IMR-90 (cell line): ENCODE measurements at regions not wholly inside any gene's neighbourhood (a gene's known extent, or its start where the extent isn't known, plus 50 kb on each side); places are given as distances from the start of the nearest gene placed in this dataset.

Source experiments
- ATAC-seq: fragments of 200-7000 bp; cut with Tn5 transposase; 2 replicates; pipeline ENCODE4 v1.9.1; 2020; ENCODE audit warnings: low read depth, mild to moderate bottlenecking, moderate library complexity
- BruUV-seq: library from RNA; stranded (reverse); fragments of 400-500 nt; replicated peaks from 2 replicates; lab custom pipeline; 2021; lab: Mats Ljungman, UMichigan
- CTCF ChIA-PET: fragments of 300-600 bp; formaldehyde crosslinking; extraction: SDS; loops from one replicate; lab custom pipeline; 2021; ENCODE audit warnings: antibody characterized with exemption; lab: Yijun Ruan, JAX
- POLR2A ChIA-PET: fragments of 300-600 bp; sonication (Branson Sonifier 250); formaldehyde crosslinking; loops from one replicate; lab custom pipeline; 2022; ENCODE audit warnings: antibody characterized with exemption; ENCODE audit not compliant: unreplicated experiment; lab: Charles Lee
- DNase-seq: peaks from one replicate; pipeline ENCODE4 v3.0.0; 2013
- H2AFZ ChIP-seq: replicated peaks from 2 replicates; pipeline ENCODE3; 2013; ENCODE audit warnings: low read length, mild to moderate bottlenecking; ENCODE audit not compliant: poor library complexity
- H2AK5ac ChIP-seq: 2 replicates; pipeline ENCODE4 v1.6.1; 2013; ENCODE audit warnings: low read depth, low read length, inconsistent platforms
- H2AK9ac ChIP-seq: replicated peaks from 2 replicates; pipeline ENCODE3; 2013; ENCODE audit warnings: mild to moderate bottlenecking, low read depth, low read length, moderate library complexity; ENCODE audit not compliant: poor library complexity
- H2BK120ac ChIP-seq: 2 replicates; pipeline ENCODE4 v1.6.1; 2013; ENCODE audit warnings: low read depth, low read length, inconsistent platforms
- H2BK15ac ChIP-seq: 3 replicates; pipeline ENCODE4 v1.6.1; 2013; ENCODE audit warnings: low read depth, low read length, inconsistent platforms
- H2BK20ac ChIP-seq: 2 replicates; pipeline ENCODE4 v1.6.1; 2013; ENCODE audit warnings: low read depth, mild to moderate bottlenecking, inconsistent platforms, low read length, moderate library complexity
- H2BK5ac ChIP-seq: 2 replicates; pipeline ENCODE4 v1.6.1; 2013; ENCODE audit warnings: mild to moderate bottlenecking, low read depth, low read length, inconsistent platforms; ENCODE audit not compliant: poor library complexity, severe bottlenecking
- H3K14ac ChIP-seq: replicated peaks from 2 replicates; pipeline ENCODE4 v1.6.1; 2013; ENCODE audit warnings: low read depth, low read length, inconsistent platforms
- H3K18ac ChIP-seq: 2 replicates; pipeline ENCODE4 v1.6.1; 2013; ENCODE audit warnings: low read depth, low read length, control low read depth
- H3K23ac ChIP-seq: 2 replicates; pipeline ENCODE4 v1.6.1; 2013; ENCODE audit warnings: low read depth, low read length, inconsistent platforms
- H3K27ac ChIP-seq: 2 replicates; pipeline ENCODE4 v1.5.1; 2013; ENCODE audit warnings: mild to moderate bottlenecking, control low read depth, low read length; ENCODE audit not compliant: insufficient read depth
- H3K27me3 ChIP-seq: 2 replicates; pipeline ENCODE4 v1.6.1; 2013; ENCODE audit warnings: low read length; ENCODE audit not compliant: control insufficient read depth, insufficient read depth
- H3K36me3 ChIP-seq: 2 replicates; pipeline ENCODE4 v1.6.1; 2013; ENCODE audit warnings: low read length, mixed read lengths; ENCODE audit not compliant: control insufficient read depth, insufficient read depth
- H3K4ac ChIP-seq: 2 replicates; pipeline ENCODE4 v1.6.1; 2013; ENCODE audit warnings: low read depth, low read length, inconsistent platforms
- H3K4me1 ChIP-seq: 2 replicates; pipeline ENCODE4 v1.6.1; 2013; ENCODE audit warnings: low read length, mixed read lengths; ENCODE audit not compliant: control insufficient read depth, insufficient read depth
- H3K4me2 ChIP-seq: 2 replicates; pipeline ENCODE4 v1.6.1; 2013; ENCODE audit warnings: low read depth, mild to moderate bottlenecking, control low read depth, low read length, moderate library complexity
- H3K4me3 ChIP-seq: 2 replicates; pipeline ENCODE4 v1.5.1; 2013; ENCODE audit warnings: low read depth, mild to moderate bottlenecking, control low read depth, low read length, moderate library complexity; ENCODE audit not compliant: insufficient read depth
- H3K56ac ChIP-seq: 2 replicates; pipeline ENCODE4 v1.6.1; 2013; ENCODE audit warnings: low read length, inconsistent platforms; ENCODE audit not compliant: insufficient read depth; ENCODE audit errors: extremely low read depth
- H3K79me1 ChIP-seq, 2 experiments: 2 replicates each; pipeline ENCODE4 v1.6.1; 2013; ENCODE audit warnings: low read length in 2 of 2, inconsistent platforms in 1 of 2, low read depth in 1 of 2
- H3K9ac ChIP-seq: 2 replicates; pipeline ENCODE4 v1.6.1; 2013; ENCODE audit warnings: low read depth, low read length, control low read depth
- H3K9me1 ChIP-seq: 2 replicates; pipeline ENCODE4 v1.6.1; 2013; ENCODE audit warnings: low read length, inconsistent platforms; ENCODE audit not compliant: insufficient read depth
- H3K9me3 ChIP-seq: 2 replicates; pipeline ENCODE4 v1.6.1; 2013; ENCODE audit warnings: low read length; ENCODE audit not compliant: control insufficient read depth, insufficient read depth
- H4K20me1 ChIP-seq: 2 replicates; pipeline ENCODE4 v1.6.1; 2013; ENCODE audit warnings: low read length, inconsistent platforms; ENCODE audit not compliant: insufficient read depth
- H4K5ac ChIP-seq: 2 replicates; pipeline ENCODE4 v1.6.1; 2013; ENCODE audit warnings: mild to moderate bottlenecking, low read depth, low read length, control low read depth
- H4K8ac ChIP-seq, 2 experiments: 2 replicates each; pipeline ENCODE4 v1.6.1; 2013; ENCODE audit warnings: low read depth in 2 of 2, low read length in 2 of 2, control low read depth in 1 of 2, inconsistent platforms in 1 of 2
- H4K91ac ChIP-seq: 2 replicates; pipeline ENCODE4 v1.6.1; 2013; ENCODE audit warnings: low read depth, low read length, inconsistent platforms; ENCODE audit not compliant: insufficient read depth
- BHLHE40 ChIP-seq: fragments of 150-350 bp; IDR thresholded peaks from 2 replicates; pipeline ENCODE4 v1.6.1; 2016; ENCODE audit warnings: mild to moderate bottlenecking, low read depth, low read length
- CEBPB ChIP-seq: IDR thresholded peaks from 2 replicates; pipeline ENCODE4 v1.6.1; 2012; ENCODE audit warnings: low read depth, low read length, improper control_type of control experiment
- CHD1 ChIP-seq: IDR thresholded peaks from 2 replicates; pipeline ENCODE4 v1.6.1; 2012; ENCODE audit warnings: low read depth, low read length, improper control_type of control experiment
- MAFK ChIP-seq: IDR thresholded peaks from 2 replicates; pipeline ENCODE4 v1.6.1; 2012; ENCODE audit warnings: low read depth, low read length, improper control_type of control experiment
- MAZ ChIP-seq: IDR thresholded peaks from 2 replicates; pipeline ENCODE4 v1.6.1; 2012; ENCODE audit warnings: low read depth, mild to moderate bottlenecking, low read length, improper control_type of control experiment, moderate library complexity, borderline replicate concordance
- MXI1 ChIP-seq: IDR thresholded peaks from 2 replicates; pipeline ENCODE4 v1.6.1; 2012; ENCODE audit warnings: low read depth, mild to moderate bottlenecking, low read length, moderate library complexity, borderline replicate concordance
- NFE2L2 ChIP-seq: fragments of 150-350 bp; IDR thresholded peaks from 2 replicates; pipeline ENCODE4 v1.6.1; 2016; ENCODE audit warnings: low read depth, mild to moderate bottlenecking, low read length
- POLR2A ChIP-seq: IDR thresholded peaks from 2 replicates; pipeline ENCODE4 v1.6.1; 2012; ENCODE audit warnings: mild to moderate bottlenecking, low read depth, low read length
- RAD21 ChIP-seq: IDR thresholded peaks from 2 replicates; pipeline ENCODE4 v1.6.1; 2012; ENCODE audit warnings: low read length, improper control_type of control experiment
- RCOR1 ChIP-seq: IDR thresholded peaks from 2 replicates; pipeline ENCODE4 v1.6.1; 2012; ENCODE audit warnings: mild to moderate bottlenecking, low read length, improper control_type of control experiment; ENCODE audit not compliant: insufficient replicate concordance
- RFX5 ChIP-seq: IDR thresholded peaks from 2 replicates; pipeline ENCODE4 v1.8.0; 2012; ENCODE audit warnings: low read depth, mild to moderate bottlenecking, low read length, moderate library complexity
- SMC3 ChIP-seq: fragments of 150-350 bp; IDR thresholded peaks from 2 replicates; pipeline ENCODE4 v1.6.1; 2016; ENCODE audit warnings: low read depth, mild to moderate bottlenecking, antibody characterized with exemption, low read length, moderate library complexity
- USF2 ChIP-seq: fragments of 150-350 bp; IDR thresholded peaks from 2 replicates; pipeline ENCODE4 v1.6.1; 2017; ENCODE audit warnings: mild to moderate bottlenecking, antibody characterized with exemption, low read length, low read depth
- WGBS, 2 experiments: methylation state at CpG; one replicate each; pipeline versions ENCODE4 v1.1.5 to v1.1.7; 2013; ENCODE audit warnings: missing lambda C conversion rate in 2 of 2; ENCODE audit not compliant: insufficient read length in 1 of 2; ENCODE audit errors: extremely low coverage in 2 of 2; 5-methylcytosine and 5-hydroxymethylcytosine counted together
- dilution Hi-C: fragments of 300-500 bp; cut with HindIII; formaldehyde crosslinking; loops from one replicate; pipeline ENCODE4 v1.14.3; 2018; ENCODE audit warnings: low sequenced_read_pairs; ENCODE audit not compliant: unreplicated experiment
- in situ Hi-C: fragments of 300-500 bp; cut with MboI; formaldehyde crosslinking; loops from 3 replicates; pipeline ENCODE4 v1.14.3; 2019; ENCODE audit warnings: low sequenced_read_pairs, inconsistent platforms, mixed read lengths
- intact Hi-C: fragments of 100-400 bp; cut with micrococcal nuclease; formaldehyde crosslinking; loops from 2 replicates; pipeline ENCODE4 v1.10.0; 2022
- TF ChIP-seq, protein P1 (sequence below): fragments of 150-350 bp; IDR thresholded peaks from 2 replicates; pipeline ENCODE4 v1.6.1; 2016; ENCODE audit warnings: low read depth, mild to moderate bottlenecking, low read length, moderate library complexity, borderline replicate concordance
- TF ChIP-seq, protein P2 (sequence below): conservative IDR thresholded peaks from 2 replicates; pipeline ENCODE4 v1.5.1; 2012; ENCODE audit warnings: mild to moderate bottlenecking, low read depth, low read length, improper control_type of control experiment

DNA sequence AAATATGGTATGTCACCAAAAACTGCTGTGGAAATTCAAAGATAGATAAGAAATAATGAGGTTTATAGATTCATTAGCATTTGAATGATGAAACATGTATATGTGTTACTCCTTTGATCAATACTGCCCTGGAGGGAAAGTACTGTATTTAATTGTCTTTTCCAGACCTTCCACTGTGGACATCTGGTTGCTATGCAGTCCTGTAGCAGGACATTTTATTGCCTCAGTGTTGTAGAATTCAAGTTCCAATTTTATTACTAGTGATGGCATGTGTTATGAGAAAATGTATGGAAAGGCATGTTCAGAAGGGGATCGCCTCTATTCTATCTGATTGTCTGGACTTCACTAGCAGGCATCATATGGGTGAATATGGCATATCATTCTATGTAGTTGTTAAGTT is 391.0 kb downstream of the TFAP2B start:
- Histone ChIP-seq H2BK5ac (no peak overlapping the region), H4K91ac (no peak overlapping the region), H2AK9ac (no peak overlapping the region), H3K27me3 (no peaks in the 10 kb centered on the region), H2BK20ac (no peak overlapping the region), H3K27ac (no peak overlapping the region), H3K79me1 (no peaks in the 10 kb centered on the region), H3K36me3 (no peaks in the 10 kb centered on the region), H3K9me3 (no peaks in the 10 kb centered on the region), H3K4ac (no peak overlapping the region), H3K4me3 (no peak overlapping the region), H4K8ac (no peak overlapping the region), H3K56ac (no peak overlapping the region), H2AFZ (no peak overlapping the region), H3K18ac (no peak overlapping the region), H3K14ac (no peak overlapping the region), H3K9me1 (no peaks in the 10 kb centered on the region), H3K9ac (no peak overlapping the region), H3K23ac (no peak overlapping the region), H3K4me1 (no peaks in the 10 kb centered on the region), H4K5ac (no peak overlapping the region), H4K20me1 (no peaks in the 10 kb centered on the region), H2BK15ac (no peak overlapping the region), H2BK120ac (no peak overlapping the region), H3K4me2 (no peak overlapping the region), H2AK5ac (no peak overlapping the region)
- dilution Hi-C loops: no loop called here
- no CpG with 5 or more reads among the region's 1 CpG for WGBS, 2 experiments
- in situ Hi-C loops: no loop called here
- ATAC-seq: no peak
- ChIA-PET CTCF (no interaction called here), POLR2A (no interaction called here)
- intact Hi-C loops: no loop called here
- no peak for DNase-seq
- no TSS peak for BruUV-seq
- TF ChIP-seq, protein P1, sequence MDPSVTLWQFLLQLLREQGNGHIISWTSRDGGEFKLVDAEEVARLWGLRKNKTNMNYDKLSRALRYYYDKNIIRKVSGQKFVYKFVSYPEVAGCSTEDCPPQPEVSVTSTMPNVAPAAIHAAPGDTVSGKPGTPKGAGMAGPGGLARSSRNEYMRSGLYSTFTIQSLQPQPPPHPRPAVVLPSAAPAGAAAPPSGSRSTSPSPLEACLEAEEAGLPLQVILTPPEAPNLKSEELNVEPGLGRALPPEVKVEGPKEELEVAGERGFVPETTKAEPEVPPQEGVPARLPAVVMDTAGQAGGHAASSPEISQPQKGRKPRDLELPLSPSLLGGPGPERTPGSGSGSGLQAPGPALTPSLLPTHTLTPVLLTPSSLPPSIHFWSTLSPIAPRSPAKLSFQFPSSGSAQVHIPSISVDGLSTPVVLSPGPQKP: no peak
- TF ChIP-seq MAFK: no peak
- TF ChIP-seq MAZ: no peak
- TF ChIP-seq, protein P2, sequence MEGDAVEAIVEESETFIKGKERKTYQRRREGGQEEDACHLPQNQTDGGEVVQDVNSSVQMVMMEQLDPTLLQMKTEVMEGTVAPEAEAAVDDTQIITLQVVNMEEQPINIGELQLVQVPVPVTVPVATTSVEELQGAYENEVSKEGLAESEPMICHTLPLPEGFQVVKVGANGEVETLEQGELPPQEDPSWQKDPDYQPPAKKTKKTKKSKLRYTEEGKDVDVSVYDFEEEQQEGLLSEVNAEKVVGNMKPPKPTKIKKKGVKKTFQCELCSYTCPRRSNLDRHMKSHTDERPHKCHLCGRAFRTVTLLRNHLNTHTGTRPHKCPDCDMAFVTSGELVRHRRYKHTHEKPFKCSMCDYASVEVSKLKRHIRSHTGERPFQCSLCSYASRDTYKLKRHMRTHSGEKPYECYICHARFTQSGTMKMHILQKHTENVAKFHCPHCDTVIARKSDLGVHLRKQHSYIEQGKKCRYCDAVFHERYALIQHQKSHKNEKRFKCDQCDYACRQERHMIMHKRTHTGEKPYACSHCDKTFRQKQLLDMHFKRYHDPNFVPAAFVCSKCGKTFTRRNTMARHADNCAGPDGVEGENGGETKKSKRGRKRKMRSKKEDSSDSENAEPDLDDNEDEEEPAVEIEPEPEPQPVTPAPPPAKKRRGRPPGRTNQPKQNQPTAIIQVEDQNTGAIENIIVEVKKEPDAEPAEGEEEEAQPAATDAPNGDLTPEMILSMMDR: no peak
- TF ChIP-seq BHLHE40: no peak
- TF ChIP-seq CHD1: no peak
- no peak for TF ChIP-seq MXI1
- TF ChIP-seq RAD21: no peak
- no peak for TF ChIP-seq SMC3
- TF ChIP-seq POLR2A: no peak
- no peak for TF ChIP-seq NFE2L2
- no peak for TF ChIP-seq RCOR1
- no peak for TF ChIP-seq CEBPB
- no peak for TF ChIP-seq RFX5
- TF ChIP-seq USF2: no peak
